Pons (tissue), 1 donor: ENCODE measurements at regions not wholly inside any gene's neighbourhood (a gene's known extent, or its start where the extent isn't known, plus 50 kb on each side); places are given as distances from the start of the nearest gene placed in this dataset.
"Not testable (repeated sequence)": the region's sequence is repeated elsewhere in the genome, so short reads cannot be mapped to it uniquely, and the experiment has no call there.

ENCODE experiments used
- DNase-seq: peaks from one replicate; pipeline ENCODE4 v3.0.0-alpha.2; 2016; ENCODE audit warnings: low spot score

DNA sequence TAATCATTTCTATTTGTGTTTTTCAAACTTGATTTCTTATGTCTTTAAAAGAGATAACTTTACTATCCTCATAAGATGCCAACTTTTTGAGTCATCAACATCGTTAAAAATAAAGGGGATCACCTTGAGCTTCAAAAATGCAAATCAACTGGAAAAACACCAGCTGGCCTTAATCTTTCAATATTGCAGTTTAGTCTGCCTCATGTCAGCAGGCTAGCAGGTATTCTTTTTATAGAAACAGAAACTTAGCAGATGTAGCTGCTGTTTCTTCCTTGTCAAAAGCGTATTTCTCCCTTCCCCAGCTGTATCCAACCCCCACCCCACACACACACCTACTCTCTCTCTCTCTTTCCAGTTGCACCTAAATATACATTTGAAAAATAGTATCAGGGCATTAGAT is 154.1 kb upstream of the ZNF804A start:
- no peak for DNase-seq

DNA sequence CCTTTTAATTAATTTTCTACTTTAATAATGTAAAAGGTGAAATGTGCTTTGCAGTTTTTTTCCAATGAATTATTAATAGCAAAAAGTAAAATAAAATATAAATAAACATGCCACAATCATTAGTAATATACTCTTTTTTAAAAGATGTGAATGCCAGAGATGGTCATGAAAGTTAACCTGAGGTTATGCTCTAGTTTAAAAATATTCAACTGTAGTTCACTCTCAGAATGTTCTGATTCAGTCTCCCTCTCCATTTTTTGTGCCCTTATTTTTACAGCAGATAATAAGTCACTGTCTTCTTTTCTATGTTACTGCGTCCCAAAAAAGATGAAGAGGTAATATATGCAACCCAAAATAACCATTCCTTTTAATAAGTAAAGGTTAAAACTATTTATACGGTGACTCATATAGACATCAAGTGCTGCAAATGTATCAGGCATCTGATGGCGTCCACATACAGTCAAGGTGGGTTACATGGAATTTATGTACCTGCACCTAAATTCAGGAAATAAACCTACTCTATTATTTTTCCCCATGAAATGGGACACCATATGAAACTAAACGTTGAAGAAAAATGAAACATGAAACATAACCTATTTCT is 153.6 kb upstream of the ZNF804A start:
- DNase-seq: no peak

DNA sequence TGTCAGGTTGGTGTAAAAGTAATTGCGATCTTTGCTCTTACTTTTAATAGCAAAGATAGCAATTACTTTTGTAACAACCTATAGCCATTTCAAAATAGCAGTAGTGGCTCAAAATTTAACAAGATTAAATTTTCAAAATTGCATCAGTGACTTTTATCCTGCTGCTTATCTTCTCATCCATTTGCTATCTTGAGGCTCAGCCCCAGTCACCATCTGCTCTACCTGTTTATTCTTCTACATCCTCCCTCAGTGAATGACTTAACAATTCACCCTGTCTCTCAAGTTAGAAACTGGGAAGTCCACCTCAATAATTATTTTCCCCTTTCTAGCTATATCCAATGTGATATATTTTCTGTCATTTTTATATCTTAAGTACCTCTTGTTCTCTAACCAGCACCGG is 148.6 kb upstream of the ZNF804A start:
- no peak for DNase-seq

DNA sequence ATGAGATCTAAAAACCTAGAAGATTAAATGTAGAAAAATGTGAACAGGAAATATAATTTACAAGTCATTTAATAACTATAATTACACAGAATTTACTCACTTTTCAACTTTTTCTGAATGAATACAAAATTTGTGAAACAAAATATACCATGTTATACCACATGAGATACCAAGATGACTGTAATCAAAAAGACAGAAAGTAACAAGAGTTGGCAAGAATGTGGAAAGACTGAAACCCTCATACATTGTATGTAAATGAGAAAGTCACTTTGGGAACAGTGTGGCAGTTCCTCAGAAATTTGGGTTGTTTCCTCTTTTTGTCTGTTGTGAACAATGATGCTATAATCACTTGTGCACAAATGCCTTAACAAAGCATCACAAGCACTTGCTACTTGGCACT is 145.4 kb upstream of the ZNF804A start:
- no peak for DNase-seq

DNA sequence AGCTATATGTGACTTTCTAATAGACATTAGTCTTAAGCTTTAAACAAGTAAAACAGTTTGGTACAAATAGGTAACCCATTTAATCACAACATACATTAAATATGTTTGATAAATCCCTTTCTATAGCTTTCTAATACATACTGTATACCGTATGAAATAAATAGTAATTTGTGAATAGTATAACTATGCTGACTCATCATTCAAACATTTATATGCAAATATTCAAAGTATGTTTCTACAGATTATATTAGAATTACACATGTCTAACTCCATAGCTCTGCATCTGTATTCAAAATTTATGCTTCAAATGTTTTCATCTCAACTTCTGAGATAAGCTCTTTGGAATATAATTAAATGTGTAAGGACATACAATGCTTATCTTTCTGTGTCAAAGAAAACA is 142.7 kb upstream of the ZNF804A start:
- DNase-seq: no peak

DNA sequence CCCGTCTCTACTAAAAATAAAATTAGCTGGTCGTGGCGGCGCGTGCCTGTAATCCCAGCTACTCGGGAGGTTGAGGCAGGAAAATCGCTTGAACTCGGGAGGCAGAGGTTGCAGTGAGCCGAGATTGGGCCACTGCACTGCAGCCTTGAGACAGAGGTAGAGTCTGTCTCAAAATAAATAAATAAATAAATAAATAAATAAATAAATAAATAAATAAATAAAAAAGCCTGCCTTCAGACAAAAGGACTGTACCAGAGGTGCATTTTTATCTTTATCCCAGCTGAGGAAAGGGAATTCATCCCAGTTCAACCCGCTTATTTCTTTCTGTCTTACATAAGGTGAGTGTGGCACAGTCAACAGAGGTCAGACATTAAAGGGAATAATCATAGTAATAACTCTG is 141.6 kb upstream of the ZNF804A start:
- not testable (repeated sequence) for DNase-seq

DNA sequence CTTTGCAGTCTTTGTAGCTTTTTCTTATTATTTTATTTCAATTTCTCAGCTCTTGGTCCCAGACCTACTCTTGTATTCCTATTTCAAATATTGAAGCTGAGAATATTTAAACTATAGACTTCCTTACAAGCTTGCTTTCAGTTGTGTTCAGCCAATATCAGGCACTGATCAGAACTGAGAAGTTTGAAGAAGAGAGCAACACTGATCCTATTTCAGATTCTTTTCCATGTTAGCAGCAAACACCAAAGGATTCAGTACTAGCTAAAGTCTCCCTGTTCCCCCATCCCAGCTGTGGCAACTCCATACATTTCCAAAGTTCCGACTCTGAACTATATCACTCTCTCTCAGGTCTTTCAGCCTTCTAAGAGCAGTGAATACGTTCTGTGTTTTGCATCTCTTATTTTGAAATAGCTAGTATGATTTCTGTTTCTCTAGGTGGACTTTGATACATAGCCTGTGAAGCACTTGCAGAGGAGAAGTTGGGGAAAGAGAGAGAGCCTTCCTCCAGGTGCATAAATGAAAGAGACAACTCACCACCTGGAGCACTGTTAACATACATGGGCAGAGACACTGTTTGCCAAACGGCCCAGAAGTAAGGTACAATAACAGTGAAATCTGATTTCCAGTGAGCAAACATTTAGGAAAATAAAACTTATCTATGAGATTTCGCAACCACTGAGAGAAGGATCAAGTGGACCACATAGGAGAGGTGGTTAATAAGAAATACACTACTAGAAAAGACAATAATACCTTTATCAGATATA is 135.0 kb upstream of the ZNF804A start:
- DNase-seq: no peak

DNA sequence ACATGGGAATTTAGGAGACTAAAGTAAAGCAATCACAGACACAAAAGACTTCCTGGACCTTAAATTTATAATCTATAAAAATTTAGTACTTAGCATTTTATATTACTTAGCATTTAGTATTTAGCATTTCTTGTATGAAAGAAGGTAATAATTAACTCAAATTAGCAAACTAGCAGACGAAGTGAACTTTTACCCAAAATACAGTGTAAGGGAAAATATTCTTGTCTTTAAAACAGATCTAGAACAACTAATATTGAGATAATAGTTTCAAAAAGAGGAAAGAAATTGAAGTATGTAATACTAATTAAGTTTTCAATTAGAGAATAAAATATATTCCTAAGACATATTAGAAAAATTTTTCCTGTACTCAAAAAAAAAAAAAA is 134.5 kb upstream of the ZNF804A start:
- DNase-seq: no peak

DNA sequence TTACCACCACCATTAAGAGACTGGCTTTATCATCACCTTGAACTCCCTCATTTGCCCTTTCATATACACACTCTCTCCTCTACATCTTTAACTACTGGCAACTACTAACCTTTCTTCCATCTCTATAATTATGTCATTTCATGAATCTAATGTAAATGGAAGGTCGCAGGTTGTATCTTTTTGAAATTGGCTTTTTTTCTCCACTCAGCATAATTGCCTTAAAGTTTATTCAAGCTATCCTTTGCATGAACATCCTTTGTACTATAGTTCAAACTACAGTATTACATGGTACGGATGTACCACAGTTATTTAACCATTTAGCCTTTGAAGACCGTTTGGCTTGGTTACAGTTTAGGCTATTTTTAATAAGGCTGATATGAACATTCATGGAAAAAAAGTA is 129.5 kb upstream of the ZNF804A start:
- no peak for DNase-seq

DNA sequence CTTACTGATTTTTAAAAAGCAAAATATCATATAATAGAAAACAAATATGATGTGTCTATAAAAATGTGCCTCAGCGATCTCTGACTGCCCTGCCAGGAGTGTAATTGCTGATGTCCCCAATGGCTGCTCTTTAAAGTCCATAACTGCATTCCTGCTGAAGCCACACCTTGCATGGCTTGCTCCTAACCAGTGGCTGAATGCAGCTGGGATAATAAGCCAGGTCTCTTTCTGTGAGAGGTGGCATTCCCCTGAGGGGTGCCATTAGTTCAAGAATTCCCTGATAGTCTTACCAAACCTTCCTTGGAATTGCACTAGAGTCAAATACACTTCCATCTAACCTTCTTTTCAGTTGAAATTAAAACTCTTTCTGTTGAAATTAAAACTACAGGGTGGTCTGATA is 125.8 kb upstream of the ZNF804A start:
- no peak for DNase-seq

DNA sequence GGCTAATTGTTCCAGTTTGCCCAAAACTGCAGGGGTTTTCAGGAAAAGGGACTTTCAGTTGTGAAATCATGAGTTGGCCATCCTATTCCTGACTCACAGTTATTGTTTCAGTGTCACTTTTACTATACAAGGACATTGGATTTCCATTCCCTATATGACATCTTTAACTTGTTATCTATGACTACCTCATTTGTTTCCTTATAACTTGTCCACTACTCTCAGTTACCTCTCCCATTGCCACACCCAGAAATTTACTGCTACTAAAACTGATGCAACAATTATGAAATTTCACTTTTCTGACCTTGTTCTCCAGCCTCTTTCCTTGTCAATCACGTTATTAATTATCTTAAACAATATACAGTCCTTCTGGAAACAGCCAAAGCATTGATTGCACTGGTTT is 116.5 kb upstream of the ZNF804A start:
- DNase-seq: no peak

DNA sequence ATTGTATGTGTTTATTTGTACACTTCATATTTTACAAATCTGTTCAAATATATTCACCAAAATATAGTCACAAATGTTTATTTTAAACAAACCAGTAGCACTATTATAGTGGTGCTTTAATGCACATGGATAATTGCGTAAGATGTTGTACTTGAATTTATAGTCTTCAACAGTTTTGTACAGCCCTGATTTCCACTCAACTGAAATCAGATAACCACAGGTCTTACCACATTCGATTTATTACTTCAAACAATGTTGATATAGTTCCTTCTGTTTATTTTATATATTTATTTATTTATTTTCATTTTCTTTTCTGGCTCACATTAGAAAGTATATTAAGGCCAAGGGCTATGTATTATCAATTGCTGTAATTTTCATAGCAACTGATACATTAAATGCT is 99.4 kb upstream of the ZNF804A start:
- no peak for DNase-seq

DNA sequence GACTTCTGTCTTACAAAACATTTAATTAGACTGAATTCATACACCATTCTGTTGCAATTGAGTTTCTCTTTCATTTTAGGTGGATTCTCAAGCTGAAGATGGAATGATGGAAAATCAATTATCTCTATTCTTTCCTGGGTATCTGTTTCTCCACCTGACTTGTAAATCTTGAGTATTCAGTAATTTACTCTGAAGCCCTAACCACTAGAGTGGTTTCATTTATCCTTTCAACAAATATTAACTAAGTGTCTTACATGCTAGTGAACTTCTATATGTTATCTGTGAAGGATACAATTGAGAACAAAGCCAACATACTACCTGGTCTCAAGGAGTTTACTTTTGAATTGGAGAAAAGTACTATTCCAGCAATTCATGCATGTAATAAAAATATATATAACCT is 94.1 kb upstream of the ZNF804A start:
- no peak for DNase-seq

DNA sequence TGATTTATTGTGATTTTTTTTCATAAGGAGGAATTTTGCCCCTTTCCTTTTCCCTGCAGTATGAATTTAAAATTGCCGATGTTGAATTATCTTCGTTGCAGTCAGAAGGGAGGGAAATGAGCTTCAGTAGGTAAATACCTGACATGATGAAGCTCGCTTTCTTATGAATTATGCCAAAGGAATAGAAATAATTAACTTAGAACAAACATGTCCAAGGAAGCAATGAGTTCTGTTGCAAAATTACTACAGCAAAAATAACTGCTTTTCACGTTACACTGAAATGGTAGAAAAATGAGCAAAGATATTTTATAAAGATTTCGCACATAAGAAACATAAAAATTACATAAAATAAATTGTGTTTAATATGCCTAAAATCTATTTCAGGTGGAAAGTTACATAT is 91.1 kb upstream of the ZNF804A start:
- DNase-seq: no peak

DNA sequence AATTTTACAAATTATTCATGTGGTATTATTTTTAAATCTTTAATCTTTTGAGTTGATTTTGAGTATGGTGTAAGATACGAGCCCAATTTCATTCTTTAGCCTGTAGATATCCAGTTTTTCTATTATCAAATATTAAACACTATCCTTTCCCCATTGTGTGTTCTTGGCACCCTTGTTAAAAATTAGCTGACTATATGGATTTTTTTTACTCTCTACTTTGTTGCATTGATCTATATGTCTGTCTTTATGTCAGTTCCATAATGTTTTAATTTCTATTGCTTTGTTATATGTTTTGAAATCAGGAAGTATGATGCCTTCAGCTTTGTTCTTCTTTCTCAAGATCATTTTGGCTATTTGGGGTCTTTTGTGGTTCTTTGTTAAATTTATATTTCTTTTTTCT is 80.9 kb upstream of the ZNF804A start:
- DNase-seq: no peak

DNA sequence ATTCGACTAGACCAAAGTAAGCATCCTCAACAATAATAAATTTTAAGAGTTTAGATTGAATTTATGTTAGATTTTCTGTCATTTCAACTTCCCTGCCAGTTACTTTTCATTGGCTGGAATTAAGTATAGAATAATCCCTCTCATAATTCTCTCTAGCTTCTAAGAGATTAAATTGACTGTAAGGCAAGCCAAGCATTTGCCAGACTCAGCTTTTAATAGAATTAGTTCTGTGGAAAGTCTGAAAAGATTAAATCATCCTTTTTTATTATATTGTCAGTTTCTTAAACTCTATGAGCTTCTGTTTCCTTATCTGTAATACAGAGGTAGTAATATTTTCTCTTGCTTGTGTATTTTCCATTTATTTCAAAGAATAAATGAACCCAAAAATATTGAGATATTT is 77.9 kb upstream of the ZNF804A start:
- DNase-seq: no peak

DNA sequence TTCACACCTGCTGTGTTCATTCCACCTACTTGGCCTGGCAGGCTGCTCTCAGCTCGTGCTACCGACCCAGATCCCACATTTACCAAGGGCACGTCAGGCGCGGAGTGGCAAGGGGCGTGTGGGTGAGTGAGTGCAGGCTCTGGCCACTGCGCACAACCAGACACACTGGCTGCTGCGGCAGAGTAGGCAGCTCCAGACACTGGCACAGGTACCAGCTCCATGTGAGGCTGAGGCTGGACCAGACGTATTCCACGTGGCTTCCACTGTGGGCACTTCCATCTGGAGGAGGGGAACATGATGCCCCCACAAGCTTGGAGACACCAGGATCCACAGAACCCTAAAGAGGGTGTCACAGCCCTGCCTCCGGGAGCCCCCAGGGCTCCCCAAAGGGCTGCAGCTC is 74.6 kb upstream of the ZNF804A start:
- DNase-seq: no peak

DNA sequence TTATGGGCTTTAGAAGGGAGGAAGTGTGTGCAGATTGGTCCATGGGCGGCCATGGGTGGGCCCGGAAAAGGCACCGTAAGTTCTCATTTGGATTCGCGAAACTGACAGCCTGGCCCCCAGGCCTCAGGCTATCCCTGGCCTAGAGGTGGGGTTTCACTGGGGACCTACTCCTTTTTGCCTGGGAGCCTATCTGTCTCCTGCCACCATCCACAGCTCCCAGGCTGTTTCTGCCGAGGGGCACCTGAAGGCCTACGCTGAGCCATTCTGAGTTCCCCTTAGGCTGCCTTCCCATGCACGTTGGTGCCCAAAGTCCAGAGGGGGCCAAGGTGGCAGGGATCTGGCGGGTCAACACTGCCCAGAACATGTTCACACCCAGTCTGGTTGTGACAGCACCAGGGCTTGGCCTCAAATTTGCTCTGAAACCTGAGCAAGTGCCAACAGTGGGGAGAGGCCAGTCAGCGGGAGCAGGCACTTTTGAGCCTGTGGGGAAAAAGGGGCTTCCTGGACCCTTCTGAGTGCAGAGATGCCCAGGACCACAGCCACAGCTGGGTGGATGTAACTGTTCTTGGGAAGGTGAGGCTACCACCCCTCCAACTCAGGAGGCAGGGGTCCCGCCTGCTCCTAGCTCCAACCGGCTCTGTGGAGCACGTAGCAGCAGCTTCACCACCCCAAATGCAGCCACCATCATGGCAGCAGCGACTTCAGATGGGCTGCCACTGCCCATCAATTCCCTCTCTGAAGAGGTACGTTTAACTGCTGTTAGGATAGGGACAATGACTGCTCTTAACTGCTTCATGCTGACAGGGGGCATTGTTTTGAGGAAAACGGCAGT is 73.6 kb upstream of the ZNF804A start:
- DNase-seq: no peak

DNA sequence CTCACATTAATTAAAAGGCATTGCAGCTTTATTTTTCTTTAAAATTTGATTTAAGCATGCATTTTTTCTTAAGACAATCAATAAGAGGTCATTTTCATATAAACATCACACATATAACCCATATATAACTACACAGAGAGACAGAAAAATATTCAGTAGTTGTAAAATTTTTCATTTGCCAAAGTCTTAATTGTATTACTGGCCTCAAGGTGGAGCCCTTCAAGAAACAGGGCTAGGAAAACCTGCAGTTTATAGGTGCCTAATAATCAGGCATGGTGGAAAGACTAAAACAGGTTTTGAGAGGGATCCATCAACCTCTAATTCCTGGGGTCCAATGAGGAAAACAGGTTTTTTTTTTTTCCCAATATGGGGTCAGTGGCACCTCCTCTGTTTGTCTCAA is 71.3 kb upstream of the ZNF804A start:
- DNase-seq: no peak

DNA sequence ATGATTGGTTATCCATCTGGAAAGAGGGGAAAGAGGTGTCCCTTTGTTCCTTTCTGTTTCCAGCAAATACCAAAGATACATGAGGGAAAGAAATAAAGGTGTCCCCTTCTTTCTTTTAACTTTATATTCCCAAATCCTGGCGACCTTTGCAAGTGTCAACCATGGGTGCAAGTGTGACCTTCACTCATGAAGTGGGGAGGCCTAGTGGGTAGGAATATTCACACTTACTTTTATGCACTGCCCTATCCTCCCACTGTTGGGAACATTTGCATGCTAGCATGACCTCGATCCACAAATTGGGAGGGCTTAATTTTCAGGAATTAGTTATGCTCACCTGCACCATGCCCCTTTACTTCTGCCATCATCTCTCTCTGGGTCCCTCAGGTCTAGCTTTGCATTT is 70.2 kb upstream of the ZNF804A start:
- DNase-seq: no peak

DNA sequence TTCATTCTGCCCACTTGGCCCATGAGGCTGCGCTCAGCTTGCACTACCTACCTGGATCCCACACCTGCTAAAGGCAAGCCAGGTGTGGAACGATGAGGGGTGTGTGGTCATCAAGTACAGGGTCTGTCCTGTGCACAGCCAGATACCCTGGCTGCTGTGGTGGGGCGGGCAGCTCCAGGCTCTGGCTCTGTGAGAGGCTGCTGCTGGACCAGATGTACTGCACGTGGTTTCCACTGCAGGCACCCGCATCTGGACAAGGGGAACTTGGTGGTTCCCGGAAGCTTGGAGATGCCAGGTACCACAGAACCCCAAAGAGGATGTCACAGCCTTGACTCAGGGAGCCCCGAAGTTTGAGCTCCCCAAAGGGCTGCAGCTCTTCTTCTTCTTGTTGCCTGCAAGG is 68.1 kb upstream of the ZNF804A start:
- DNase-seq: no peak

DNA sequence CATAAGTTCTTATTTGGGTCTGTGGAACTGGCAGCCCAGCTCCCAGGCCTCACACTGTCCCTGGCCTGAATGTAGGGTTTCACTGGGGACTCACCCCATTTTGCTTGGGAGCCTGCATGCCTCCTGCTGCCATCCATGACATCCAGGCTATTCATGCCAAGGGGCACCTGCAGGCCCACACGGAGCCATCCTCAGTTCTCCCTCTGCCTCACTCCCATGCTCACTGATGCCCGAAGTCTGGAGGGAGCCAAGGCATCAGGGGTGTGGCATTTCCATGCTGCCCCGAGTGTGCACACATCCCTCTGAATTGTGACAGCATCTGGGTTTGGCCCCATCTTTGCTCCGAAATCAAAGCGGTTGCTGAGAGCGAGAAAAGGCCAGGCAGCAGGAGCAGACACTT is 67.4 kb upstream of the ZNF804A start:
- DNase-seq: no peak

DNA sequence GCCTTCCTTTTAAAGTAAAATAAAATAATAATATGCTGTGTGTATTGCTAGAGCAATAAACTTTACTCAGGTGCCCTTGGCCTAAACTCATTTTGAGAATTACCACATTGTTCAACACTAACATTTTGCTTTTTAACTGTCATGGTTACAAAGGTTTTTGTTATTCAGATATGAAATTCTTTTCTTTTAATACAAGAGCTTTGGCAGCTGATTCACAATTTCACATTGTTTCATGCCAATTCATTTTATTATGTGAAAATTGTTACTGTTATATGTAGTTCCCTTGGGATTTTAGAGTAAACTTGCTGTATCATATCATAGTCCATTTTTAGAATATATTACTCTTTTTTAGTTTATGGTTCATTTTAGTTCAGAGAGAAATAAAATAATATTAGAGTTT is 65.8 kb upstream of the ZNF804A start:
- DNase-seq: no peak
